HepG2 (cell line): ENCODE measurements at regions not wholly inside any gene's neighbourhood (a gene's known extent, or its start where the extent isn't known, plus 50 kb on each side); places are given as distances from the start of the nearest gene placed in this dataset.

ENCODE experiments used
- ATAC-seq: fragments of 200-7000 bp; cut with Tn5 transposase; 3 replicates; pipeline ENCODE4 v1.9.1; 2020; ENCODE audit warnings: mild to moderate bottlenecking, moderate library complexity
- BruUV-seq: library from RNA; stranded (reverse); fragments of 400-500 nt; replicated peaks from 2 replicates; lab custom pipeline; 2021; lab: Mats Ljungman, UMichigan
- CTCF ChIA-PET: fragments of 300-600 bp; formaldehyde crosslinking; extraction: SDS; loops from one replicate; lab custom pipeline; 2021; ENCODE audit warnings: low total read pairs, inconsistent platforms, low intra/inter-chr PET ratio; lab: Yijun Ruan, JAX
- POLR2A ChIA-PET: fragments of 350-600 bp; sonication (Branson Sonifier 250); formaldehyde crosslinking; loops from one replicate; lab custom pipeline; 2020; ENCODE audit warnings: antibody characterized with exemption, inconsistent platforms; lab: Yijun Ruan, JAX
- DNase-seq: peaks from one replicate; pipeline ENCODE4 v3.0.0-alpha.2; 2015; ENCODE audit warnings: low spot score
- FAIRE-seq: peaks from 3 replicates; lab custom pipeline; 2011; peaks lifted over from hg19 to GRCh38; lab: Jason Lieb, UNC
- H2AFZ ChIP-seq: one replicate; pipeline ENCODE4 v1.6.1; 2011; ENCODE audit warnings: low read length, inconsistent platforms
- H3K27ac ChIP-seq: fragments of 300-600 bp; 3 replicates; pipeline ENCODE4 v1.8.0; 2011; ENCODE audit warnings: mixed run types, mild to moderate bottlenecking, mixed read lengths, low read length, inconsistent platforms; ENCODE audit not compliant: insufficient read depth; ENCODE audit errors: extremely low read length
- H3K27me3 ChIP-seq, 2 experiments: fragments of 200-600 bp in 1 of 2; 2 replicates in 1 of 2; 3 replicates in 1 of 2; pipeline versions ENCODE4 v1.6.0 to v1.8.0; 2011; ENCODE audit warnings: low read length in 2 of 2, mild to moderate bottlenecking in 2 of 2, moderate library complexity in 2 of 2, inconsistent platforms in 1 of 2; ENCODE audit not compliant: insufficient read depth in 2 of 2, control insufficient read depth in 1 of 2
- H3K36me3 ChIP-seq, 2 experiments: fragments of 200-600 bp in 1 of 2; replicated peaks in 1 of 2; 2 replicates in 1 of 2; 3 replicates in 1 of 2; pipeline versions ENCODE4 v1.5.1 to v1.8.0; 2011; ENCODE audit warnings: low read length in 2 of 2, inconsistent platforms in 1 of 2; ENCODE audit not compliant: insufficient read depth in 2 of 2, control insufficient read depth in 1 of 2
- H3K4me1 ChIP-seq: 2 replicates; pipeline ENCODE4 v1.5.1; 2012; ENCODE audit warnings: low read length, inconsistent platforms; ENCODE audit not compliant: insufficient read depth
- H3K4me2 ChIP-seq: 2 replicates; pipeline ENCODE4 v1.6.0; 2011; ENCODE audit warnings: low read depth, low read length, inconsistent platforms
- H3K4me3 ChIP-seq, 3 experiments: fragments of 200-600 bp in 1 of 3; sonication (generic), shearing (Covaris generic) in 1 of 3; replicated peaks in 1 of 3; 2 replicates each; pipeline ENCODE4 v1.5.1; 2011 to 2016; ENCODE audit warnings: low read length in 3 of 3, inconsistent platforms in 2 of 3, low read depth in 2 of 3, mild to moderate bottlenecking in 2 of 3, control low read depth in 1 of 3, mixed read lengths in 1 of 3; ENCODE audit not compliant: insufficient read depth in 1 of 3
- H3K79me2 ChIP-seq: one replicate; pipeline ENCODE4 v1.6.1; 2011; ENCODE audit warnings: low read length, inconsistent platforms; ENCODE audit not compliant: insufficient read depth
- H3K9ac ChIP-seq: 2 replicates; pipeline ENCODE4 v1.6.0; 2011; ENCODE audit warnings: mild to moderate bottlenecking, low read depth, low read length, inconsistent platforms; ENCODE audit not compliant: insufficient read depth
- H3K9me3 ChIP-seq: 2 replicates; pipeline ENCODE4 v1.5.1; 2012; ENCODE audit warnings: mild to moderate bottlenecking, low read length
- H4K20me1 ChIP-seq: 2 replicates; pipeline ENCODE4 v1.6.0; 2011; ENCODE audit warnings: inconsistent platforms, mild to moderate bottlenecking, low read length, moderate library complexity; ENCODE audit not compliant: insufficient read depth
- ATF5 ChIP-seq: sonication (generic); formaldehyde crosslinking; IDR thresholded peaks from 2 replicates; pipeline ENCODE4 v1.4.0; 2020; ENCODE audit warnings: mild to moderate bottlenecking, low read depth, missing genetic modification reagents
- CTCF ChIP-seq: sonication (generic); formaldehyde crosslinking; IDR thresholded peaks from 2 replicates; pipeline ENCODE4 v1.5.0; 2020; ENCODE audit warnings: mild to moderate bottlenecking, missing genetic modification reagents, moderate library complexity
- EP300 ChIP-seq, 3 experiments: sonication (generic) in 1 of 3; formaldehyde crosslinking in 1 of 3; IDR thresholded peaks; 2 replicates each; pipeline versions ENCODE4 v1.5.1 to v1.6.1; 2011 to 2020; ENCODE audit warnings: low read depth in 2 of 3, low read length in 2 of 3, borderline replicate concordance in 1 of 3, improper control_type of control experiment in 1 of 3, mild to moderate bottlenecking in 1 of 3, missing genetic modification reagents in 1 of 3, moderate library complexity in 1 of 3
- TCF7 ChIP-seq: sonication (generic); IDR thresholded peaks from 2 replicates; pipeline ENCODE4 v1.6.1; 2016; ENCODE audit warnings: antibody characterized with exemption, low read depth
- TEF ChIP-seq: sonication (generic); formaldehyde crosslinking; IDR thresholded peaks from 2 replicates; pipeline ENCODE4 v1.5.0; 2020; ENCODE audit warnings: missing genetic modification reagents
- ZNF878 ChIP-seq: sonication (generic); formaldehyde crosslinking; IDR thresholded peaks from 2 replicates; pipeline ENCODE4 v1.8.1; 2023; ENCODE audit warnings: mild to moderate bottlenecking, missing genetic modification reagents, moderate library complexity
- in situ Hi-C: cut with HindIII; loops from 2 replicates; pipeline ENCODE4 v1.10.0; 2017; ENCODE audit warnings: low pct_unique_long_range_greater_than_20kb; ENCODE audit not compliant: extremely low pct_ligation_motif_present
- intact Hi-C: fragments of 100-400 bp; cut with micrococcal nuclease; formaldehyde crosslinking; loops from one replicate; pipeline ENCODE4 v1.10.0; 2022; ENCODE audit not compliant: unreplicated experiment

GRCh38 chr2:150607390-150607811, 119.9 kb upstream of the RND3 start (continued):
- no peak for TF ChIP-seq TEF (CRISPR knock-in tag)
- no peak for TF ChIP-seq TCF7
- TF ChIP-seq EP300 (IDR thresholded peaks at IDR 0.05; ENCODE audit: low read depth in 2 of 2, low read length in 2 of 2): no peak
- no peak for TF ChIP-seq EP300 (CRISPR knock-in tag; IDR thresholded peaks at IDR 0.05; ENCODE audit: borderline replicate concordance)
- TF ChIP-seq CTCF: no peak
- TF ChIP-seq, all 625 proteins: peak for 0

GRCh38 chr2:150606380-150607060, 119.1 kb upstream of the RND3 start:
- Histone ChIP-seq H3K4me3 (no peak overlapping the region), H3K4me2 (no peak overlapping the region), H3K4me1 (peaks cover 5% of the 10 kb centered on the region), H3K9ac (no peak overlapping the region), H3K79me2 (no peaks in the 10 kb centered on the region), H3K27ac (no peak overlapping the region), H2AFZ (no peak overlapping the region), H3K36me3 (no peaks in the 10 kb centered on the region), H4K20me1 (no peaks in the 10 kb centered on the region), H3K27me3 (no peaks in the 10 kb centered on the region), H3K9me3 (no peaks in the 10 kb centered on the region)
- ATAC-seq (no peak), FAIRE-seq (no peak), DNase-seq (no peak)
- no peak for TF ChIP-seq ZNF878 (CRISPR knock-in tag)
- no peak for TF ChIP-seq ATF5 (CRISPR knock-in tag)
- no TSS peak for BruUV-seq
- intact Hi-C loops: no loop called here
- ChIA-PET CTCF (no interaction called here), POLR2A (no interaction called here)
- in situ Hi-C loops: no loop called here
